Spleen (tissue), 7 donors: ENCODE measurements at regions not wholly inside any gene's neighbourhood (a gene's known extent, or its start where the extent isn't known, plus 50 kb on each side); places are given as distances from the start of the nearest gene placed in this dataset.

Experiments used
- POLR2A ChIP-seq, 3 donors: fragments of 450-650 bp; IDR thresholded peaks; one replicate each; pipeline ENCODE4 v1.5.1; 2017; ENCODE audit warnings: antibody characterized with exemption in 3 of 3, mild to moderate bottlenecking in 1 of 3
- POLR2AphosphoS5 ChIP-seq, 3 donors: sonication (generic); formaldehyde crosslinking; IDR thresholded peaks; one replicate each; pipeline ENCODE4 v1.5.1; 2017; ENCODE audit warnings: antibody characterized with exemption in 3 of 3
- TF ChIP-seq, protein P1 (sequence below), 11 experiments: fragments of 200-600 bp in 7 of 11; fragments of 450-650 bp in 4 of 11; sonication (generic) in 4 of 11; IDR thresholded peaks in 8 of 11; conservative IDR thresholded peaks in 3 of 11; 1 replicate in 7 of 11; 2 replicates in 4 of 11; pipeline versions ENCODE4 v1.4.0 to v1.8.0; 2016 to 2021; ENCODE audit warnings: antibody characterized with exemption in 11 of 11, inconsistent platforms in 4 of 11, mild to moderate bottlenecking in 1 of 11
- donor health status: DM: no; HTN: no; CAD: no; lungs with moderate emphysema.
- donor health status: DM: no; HTN: no; CAD: no.
- donor health status: DM: no; HTN: no; CAD: no.

DNA sequence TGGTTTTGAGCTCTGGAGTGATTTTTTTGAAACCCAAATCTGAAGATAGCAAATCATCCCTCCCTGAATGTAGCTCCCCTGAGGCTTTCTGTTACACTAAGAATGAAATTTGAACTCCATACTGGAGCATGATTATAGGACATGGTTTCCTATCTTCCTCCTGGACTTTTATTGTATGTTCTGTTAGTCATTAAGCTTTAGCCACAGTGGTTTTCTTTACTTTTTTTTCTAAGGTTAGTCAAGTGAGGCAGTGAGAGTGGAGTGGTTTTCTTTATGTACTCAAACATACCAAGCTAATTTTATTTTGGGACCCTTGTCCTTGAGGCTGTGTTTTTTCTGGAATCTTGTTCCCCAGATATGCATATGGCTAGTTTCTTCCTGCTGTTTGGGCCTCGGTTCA is 55.2 kb upstream of the FRMD4B start:
- no peak for TF ChIP-seq POLR2A (IDR thresholded peaks at IDR 0.05)
- TF ChIP-seq, protein P1, sequence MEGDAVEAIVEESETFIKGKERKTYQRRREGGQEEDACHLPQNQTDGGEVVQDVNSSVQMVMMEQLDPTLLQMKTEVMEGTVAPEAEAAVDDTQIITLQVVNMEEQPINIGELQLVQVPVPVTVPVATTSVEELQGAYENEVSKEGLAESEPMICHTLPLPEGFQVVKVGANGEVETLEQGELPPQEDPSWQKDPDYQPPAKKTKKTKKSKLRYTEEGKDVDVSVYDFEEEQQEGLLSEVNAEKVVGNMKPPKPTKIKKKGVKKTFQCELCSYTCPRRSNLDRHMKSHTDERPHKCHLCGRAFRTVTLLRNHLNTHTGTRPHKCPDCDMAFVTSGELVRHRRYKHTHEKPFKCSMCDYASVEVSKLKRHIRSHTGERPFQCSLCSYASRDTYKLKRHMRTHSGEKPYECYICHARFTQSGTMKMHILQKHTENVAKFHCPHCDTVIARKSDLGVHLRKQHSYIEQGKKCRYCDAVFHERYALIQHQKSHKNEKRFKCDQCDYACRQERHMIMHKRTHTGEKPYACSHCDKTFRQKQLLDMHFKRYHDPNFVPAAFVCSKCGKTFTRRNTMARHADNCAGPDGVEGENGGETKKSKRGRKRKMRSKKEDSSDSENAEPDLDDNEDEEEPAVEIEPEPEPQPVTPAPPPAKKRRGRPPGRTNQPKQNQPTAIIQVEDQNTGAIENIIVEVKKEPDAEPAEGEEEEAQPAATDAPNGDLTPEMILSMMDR (IDR thresholded peaks at IDR 0.05 in 8 of 11, conservative IDR thresholded peaks at IDR 0.05 in 3 of 11) = no peak
- no peak for TF ChIP-seq POLR2AphosphoS5 (IDR thresholded peaks at IDR 0.05)
